ENCODE measurements at regions not wholly inside any gene's neighbourhood (a gene's known extent, or its start where the extent isn't known, plus 50 kb on each side); places are given as distances from the start of the nearest gene placed in this dataset.

- TF ChIP-seq POLR2A (IDR thresholded peaks at IDR 0.05; ENCODE audit: low read length) (no peak), GATA1 (IDR thresholded peaks at IDR 0.05; ENCODE audit: low read depth, low read length) (no peak)
Observed at GRCh38 chr2:198280145-198280544, 475.8 kb downstream of the PLCL1 start.
